Progenitor cell of endocrine pancreas (in vitro differentiated cells): ENCODE measurements at regions not wholly inside any gene's neighbourhood (a gene's known extent, or its start where the extent isn't known, plus 50 kb on each side); places are given as distances from the start of the nearest gene placed in this dataset.

Source experiments
- DNase-seq: peaks from one replicate; pipeline ENCODE4 v3.0.0; 2021; ENCODE audit warnings: low spot score; ENCODE audit not compliant: unreplicated experiment
- H3K27ac Mint-ChIP-seq: 2 replicates; pipeline ENCODE4 v1.8.0; 2021; ENCODE audit warnings: mild to moderate bottlenecking, moderate library complexity, mixed read lengths
- H3K27me3 Mint-ChIP-seq: 2 replicates; pipeline ENCODE4 v1.8.0; 2021; ENCODE audit warnings: mixed read lengths
- H3K36me3 Mint-ChIP-seq: 2 replicates; pipeline ENCODE4 v1.8.0; 2022; ENCODE audit warnings: mixed read lengths; ENCODE audit not compliant: insufficient read depth
- H3K4me1 Mint-ChIP-seq: 2 replicates; pipeline ENCODE4 v1.8.0; 2021; ENCODE audit warnings: low read depth, mixed read lengths
- H3K4me3 Mint-ChIP-seq: 2 replicates; pipeline ENCODE4 v1.8.0; 2021; ENCODE audit warnings: low read depth, mild to moderate bottlenecking, moderate library complexity, mixed read lengths
- H3K9me3 Mint-ChIP-seq: 2 replicates; pipeline ENCODE4 v1.8.0; 2021; ENCODE audit warnings: low read depth, mixed read lengths
- TF ChIP-seq, protein P1 (sequence below): fragments of 200-600 bp; sonication (generic); IDR thresholded peaks from one replicate; pipeline ENCODE4 v1.5.0; 2021; ENCODE audit warnings: antibody characterized with exemption, mild to moderate bottlenecking; ENCODE audit not compliant: unreplicated experiment

DNA sequence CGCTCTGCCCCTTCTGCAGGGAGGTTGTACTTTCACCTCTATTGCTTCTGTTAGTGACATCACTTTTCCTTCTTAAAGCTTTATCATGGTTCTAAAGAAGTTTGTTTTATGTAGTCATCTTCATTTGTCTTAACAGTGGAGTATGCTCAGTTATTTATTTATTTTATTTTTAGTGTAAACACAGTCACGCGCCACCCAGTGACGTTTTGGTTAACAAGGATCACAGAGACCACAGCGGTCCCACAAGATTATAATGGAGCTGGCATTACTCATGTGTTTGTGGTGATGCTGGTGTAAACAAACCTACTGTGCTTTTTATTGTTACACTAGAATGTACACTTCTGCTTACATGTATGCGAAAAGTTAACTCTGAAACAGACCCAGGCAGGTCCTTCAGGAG lies 89.9 kb downstream of the SOX11 start:
- DNase-seq = no peak
- Mint-ChIP-seq H3K9me3 (peaks cover 6% of the 10 kb centered on the region), H3K27ac (no peak overlapping the region), H3K27me3 (no peaks in the 10 kb centered on the region), H3K4me1 (peaks cover 3% of the 10 kb centered on the region), H3K36me3 (no peaks in the 10 kb centered on the region), H3K4me3 (no peak overlapping the region)
- TF ChIP-seq, protein P1, sequence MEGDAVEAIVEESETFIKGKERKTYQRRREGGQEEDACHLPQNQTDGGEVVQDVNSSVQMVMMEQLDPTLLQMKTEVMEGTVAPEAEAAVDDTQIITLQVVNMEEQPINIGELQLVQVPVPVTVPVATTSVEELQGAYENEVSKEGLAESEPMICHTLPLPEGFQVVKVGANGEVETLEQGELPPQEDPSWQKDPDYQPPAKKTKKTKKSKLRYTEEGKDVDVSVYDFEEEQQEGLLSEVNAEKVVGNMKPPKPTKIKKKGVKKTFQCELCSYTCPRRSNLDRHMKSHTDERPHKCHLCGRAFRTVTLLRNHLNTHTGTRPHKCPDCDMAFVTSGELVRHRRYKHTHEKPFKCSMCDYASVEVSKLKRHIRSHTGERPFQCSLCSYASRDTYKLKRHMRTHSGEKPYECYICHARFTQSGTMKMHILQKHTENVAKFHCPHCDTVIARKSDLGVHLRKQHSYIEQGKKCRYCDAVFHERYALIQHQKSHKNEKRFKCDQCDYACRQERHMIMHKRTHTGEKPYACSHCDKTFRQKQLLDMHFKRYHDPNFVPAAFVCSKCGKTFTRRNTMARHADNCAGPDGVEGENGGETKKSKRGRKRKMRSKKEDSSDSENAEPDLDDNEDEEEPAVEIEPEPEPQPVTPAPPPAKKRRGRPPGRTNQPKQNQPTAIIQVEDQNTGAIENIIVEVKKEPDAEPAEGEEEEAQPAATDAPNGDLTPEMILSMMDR = no peak

DNA sequence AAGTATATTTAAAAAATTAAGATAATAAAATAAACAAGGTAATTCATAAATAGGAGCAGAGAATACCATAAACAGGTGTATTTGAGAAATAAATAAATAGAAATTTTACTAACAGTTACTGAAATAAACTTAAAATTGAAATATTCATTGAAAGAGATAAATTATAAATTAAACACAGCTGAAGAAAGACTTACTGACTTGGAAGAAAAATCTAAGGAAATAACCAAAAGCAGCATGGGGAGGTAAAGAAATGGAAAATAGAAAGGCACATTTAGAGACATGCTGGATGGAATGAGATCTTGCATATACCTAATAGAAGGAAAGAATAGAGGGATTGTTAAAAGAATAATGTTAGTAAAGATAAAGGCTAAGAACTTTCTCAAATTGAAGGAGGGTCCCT lies 96.3 kb downstream of the SOX11 start:
- Mint-ChIP-seq H3K36me3 (peaks cover 5% of the 10 kb centered on the region), H3K9me3 (peaks cover 25% of the 10 kb centered on the region), H3K4me1 (no peaks in the 10 kb centered on the region), H3K4me3 (no peak overlapping the region), H3K27me3 (peaks cover 2% of the 10 kb centered on the region), H3K27ac (no peak overlapping the region)
- DNase-seq = no peak
- TF ChIP-seq, protein P1 = no peak

DNA sequence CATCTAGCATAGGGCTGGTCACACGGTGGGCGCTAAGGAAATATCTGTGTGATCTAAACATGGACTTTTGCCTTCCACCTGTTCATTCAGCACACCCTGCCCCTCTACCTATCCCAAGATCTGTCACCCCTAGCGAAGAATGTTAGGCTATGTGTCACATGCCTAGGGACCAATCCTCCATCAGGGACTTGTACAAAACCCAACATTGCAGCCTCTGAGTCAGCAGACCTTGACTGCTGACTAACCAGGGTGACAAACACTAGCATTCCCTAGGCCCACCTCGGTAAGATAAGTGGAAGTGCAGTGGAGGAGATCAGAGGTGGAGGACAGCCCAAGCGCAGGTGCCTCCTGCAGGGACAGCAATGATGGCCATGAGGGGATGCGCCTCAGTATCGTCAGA lies 99.2 kb downstream of the SOX11 start:
- Mint-ChIP-seq H3K4me3 (no peak overlapping the region), H3K36me3 (peaks cover 5% of the 10 kb centered on the region), H3K9me3 (peaks cover 22% of the 10 kb centered on the region), H3K27ac (peak overlapping the region; percentile 64), H3K27me3 (peaks cover 2% of the 10 kb centered on the region), H3K4me1 (peaks cover 8% of the 10 kb centered on the region)
- DNase-seq = no peak
- TF ChIP-seq, protein P1 = no peak

DNA sequence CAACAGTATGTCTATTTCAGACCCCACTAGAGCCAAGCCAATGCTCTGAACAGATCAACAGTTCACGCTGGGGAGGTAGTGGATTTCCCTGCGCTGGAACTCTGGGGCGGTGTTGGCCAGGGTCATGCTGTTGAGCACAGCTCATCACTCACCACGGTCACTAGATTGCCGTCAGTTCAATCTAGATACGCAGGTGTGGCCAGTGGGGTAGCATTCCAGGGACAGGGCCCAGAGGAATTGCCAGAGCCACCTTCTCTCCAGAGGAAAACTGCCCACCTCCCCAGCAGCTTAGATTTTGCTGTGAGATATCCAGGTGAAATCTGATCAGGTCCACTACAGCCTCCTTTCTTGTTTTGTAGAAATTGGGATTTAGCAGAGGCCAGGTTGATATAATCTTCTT lies 101.8 kb downstream of the SOX11 start:
- TF ChIP-seq, protein P1 = no peak
- H3K4me1 Mint-ChIP-seq = peaks cover 8% of the 10 kb centered on the region
- no peak overlapping the region for H3K4me3 Mint-ChIP-seq
- H3K9me3 Mint-ChIP-seq = peaks cover 12% of the 10 kb centered on the region
- no peak overlapping the region for H3K27ac Mint-ChIP-seq
- no peak for DNase-seq
- peaks cover 4% of the 10 kb centered on the region for H3K36me3 Mint-ChIP-seq
- peaks cover 2% of the 10 kb centered on the region for H3K27me3 Mint-ChIP-seq

DNA sequence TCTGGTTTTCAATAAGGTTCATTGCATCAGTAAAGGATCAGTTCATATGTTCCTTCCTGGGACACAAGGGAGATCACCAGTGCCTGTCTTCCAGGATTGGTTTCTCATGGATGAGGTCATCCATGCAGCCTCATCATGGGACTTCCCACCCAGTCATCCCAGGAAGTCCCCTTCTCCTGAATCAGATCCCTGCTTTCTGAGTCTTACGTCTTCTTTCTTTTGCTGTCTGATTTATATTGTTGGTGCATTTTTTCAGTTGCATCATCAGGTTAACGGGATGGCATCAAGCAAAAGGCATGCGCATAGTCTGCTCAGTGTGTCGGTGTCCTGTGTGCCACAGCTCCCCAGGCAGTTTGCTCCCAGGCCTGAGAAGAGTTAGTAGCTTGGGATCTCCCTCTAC lies 105.9 kb downstream of the SOX11 start:
- Mint-ChIP-seq H3K9me3 (peaks cover 21% of the 10 kb centered on the region), H3K4me1 (peaks cover 12% of the 10 kb centered on the region), H3K27me3 (peaks cover 2% of the 10 kb centered on the region), H3K27ac (no peak overlapping the region), H3K4me3 (no peak overlapping the region), H3K36me3 (peaks cover 6% of the 10 kb centered on the region)
- TF ChIP-seq, protein P1 = no peak
- no peak for DNase-seq

DNA sequence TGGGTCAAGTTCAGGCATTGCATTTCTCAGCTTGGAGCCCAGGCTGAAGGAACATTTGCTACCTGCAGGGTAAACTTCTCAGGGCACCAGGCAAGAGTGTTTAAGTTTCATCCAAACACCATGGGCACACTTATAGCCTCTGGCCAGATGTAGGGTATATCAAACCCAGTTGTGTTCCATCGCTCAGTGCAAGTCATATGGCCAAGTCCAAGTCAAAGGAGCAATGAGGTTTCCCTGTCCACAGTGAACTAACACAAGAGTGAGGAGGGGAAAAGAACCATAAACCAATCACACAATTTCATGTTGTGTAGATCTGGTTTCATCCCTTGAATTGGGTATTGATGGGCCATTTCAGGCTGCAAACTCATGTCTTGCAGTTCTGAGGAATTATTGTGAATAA lies 107.2 kb downstream of the SOX11 start:
- DNase-seq = no peak
- peaks cover 21% of the 10 kb centered on the region for H3K9me3 Mint-ChIP-seq
- peaks cover 6% of the 10 kb centered on the region for H3K36me3 Mint-ChIP-seq
- H3K27ac Mint-ChIP-seq = no peak overlapping the region
- TF ChIP-seq, protein P1 = no peak
- no peaks in the 10 kb centered on the region for H3K27me3 Mint-ChIP-seq
- H3K4me1 Mint-ChIP-seq = peaks cover 17% of the 10 kb centered on the region
- H3K4me3 Mint-ChIP-seq = no peak overlapping the region
